Keratinocyte (primary cell): ENCODE measurements at regions not wholly inside any gene's neighbourhood (a gene's known extent, or its start where the extent isn't known, plus 50 kb on each side); places are given as distances from the start of the nearest gene placed in this dataset.

Experiments
- EZH2 ChIP-seq: IDR thresholded peaks from one replicate; pipeline ENCODE4 v1.6.1; 2012; ENCODE audit warnings: inconsistent platforms, mild to moderate bottlenecking, low read length, moderate library complexity
- TF ChIP-seq, protein P1 (sequence below), 3 experiments: IDR thresholded peaks in 1 of 3; conservative IDR thresholded peaks in 1 of 3; optimal IDR thresholded peaks in 1 of 3; 2 replicates in 2 of 3; 3 replicates in 1 of 3; pipeline versions ENCODE3 to v1.5.1; 2011; ENCODE audit warnings: low read length in 3 of 3, mild to moderate bottlenecking in 3 of 3, moderate library complexity in 2 of 3, control low read depth in 1 of 3, inconsistent platforms in 1 of 3; ENCODE audit not compliant: insufficient read depth in 2 of 3; ENCODE audit errors: extremely low read depth in 1 of 3

DNA sequence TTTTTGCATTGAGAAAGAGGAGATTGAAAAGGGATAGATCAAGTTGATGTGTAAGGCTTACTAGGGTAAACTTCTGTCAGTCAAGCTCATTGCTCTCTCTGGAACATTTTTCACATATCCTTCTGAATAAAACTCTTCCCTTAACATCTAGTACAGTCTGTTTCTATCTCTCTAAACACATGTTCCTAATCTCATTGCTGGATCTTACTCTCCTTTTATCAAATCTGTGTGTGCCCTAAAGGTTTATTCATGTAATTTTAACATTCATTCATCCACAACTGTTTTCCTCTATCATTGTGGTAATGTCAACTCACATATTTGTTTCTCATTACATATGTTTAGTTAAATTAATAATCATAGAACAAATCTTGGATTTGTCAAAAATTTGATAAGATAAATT, 277.9 kb upstream of the GULP1 start:
- TF ChIP-seq, protein P1, sequence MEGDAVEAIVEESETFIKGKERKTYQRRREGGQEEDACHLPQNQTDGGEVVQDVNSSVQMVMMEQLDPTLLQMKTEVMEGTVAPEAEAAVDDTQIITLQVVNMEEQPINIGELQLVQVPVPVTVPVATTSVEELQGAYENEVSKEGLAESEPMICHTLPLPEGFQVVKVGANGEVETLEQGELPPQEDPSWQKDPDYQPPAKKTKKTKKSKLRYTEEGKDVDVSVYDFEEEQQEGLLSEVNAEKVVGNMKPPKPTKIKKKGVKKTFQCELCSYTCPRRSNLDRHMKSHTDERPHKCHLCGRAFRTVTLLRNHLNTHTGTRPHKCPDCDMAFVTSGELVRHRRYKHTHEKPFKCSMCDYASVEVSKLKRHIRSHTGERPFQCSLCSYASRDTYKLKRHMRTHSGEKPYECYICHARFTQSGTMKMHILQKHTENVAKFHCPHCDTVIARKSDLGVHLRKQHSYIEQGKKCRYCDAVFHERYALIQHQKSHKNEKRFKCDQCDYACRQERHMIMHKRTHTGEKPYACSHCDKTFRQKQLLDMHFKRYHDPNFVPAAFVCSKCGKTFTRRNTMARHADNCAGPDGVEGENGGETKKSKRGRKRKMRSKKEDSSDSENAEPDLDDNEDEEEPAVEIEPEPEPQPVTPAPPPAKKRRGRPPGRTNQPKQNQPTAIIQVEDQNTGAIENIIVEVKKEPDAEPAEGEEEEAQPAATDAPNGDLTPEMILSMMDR (optimal IDR thresholded peaks at IDR 0.05 in 1 of 3, IDR thresholded peaks at IDR 0.05 in 1 of 3, conservative IDR thresholded peaks at IDR 0.05 in 1 of 3; ENCODE audit: extremely low read depth in 1 of 3, insufficient read depth in 2 of 3, low read length in 3 of 3) = no peak
- TF ChIP-seq EZH2 = no peak
